ENCODE measurements at regions not wholly inside any gene's neighbourhood (a gene's known extent, or its start where the extent isn't known, plus 50 kb on each side); places are given as distances from the start of the nearest gene placed in this dataset.

GRCh38 chr3:139134678-139135372, 90.1 kb upstream of the PRR23C start:
- no peaks in the 10 kb centered on the region for H3F3A ChIP-seq (ENCODE audit: insufficient read depth, low read length)
- H3K27me3 ChIP-seq (ENCODE audit: insufficient read depth, low read length), result no peaks in the 10 kb centered on the region
- H3K4me3 ChIP-seq (ENCODE audit: low read depth, low read length, poor library complexity, severe bottlenecking), result no peak overlapping the region
- H3K4me1 ChIP-seq (ENCODE audit: insufficient read depth, low read length, severe bottlenecking), result no peaks in the 10 kb centered on the region
- no peaks in the 10 kb centered on the region for H3K9me3 ChIP-seq (ENCODE audit: low read length)
- H3K27ac ChIP-seq (ENCODE audit: low read depth, low read length, poor library complexity, severe bottlenecking), result no peak overlapping the region
- no peak overlapping the region for H2AFZ ChIP-seq (ENCODE audit: low read length)
- H4K20me1 ChIP-seq (ENCODE audit: insufficient read depth, low read length), result no peaks in the 10 kb centered on the region
- no peak overlapping the region for H3K4me2 ChIP-seq (ENCODE audit: low read length)
- H3K79me2 ChIP-seq (ENCODE audit: insufficient read depth, low read length), result no peaks in the 10 kb centered on the region
- no peak overlapping the region for H3K9ac ChIP-seq (ENCODE audit: low read length)
- no peaks in the 10 kb centered on the region for H3K36me3 ChIP-seq (ENCODE audit: insufficient read depth, low read length)
- H3K9me2 ChIP-seq (ENCODE audit: low read depth, low read length), result no peaks in the 10 kb centered on the region
- TF ChIP-seq, protein P1, sequence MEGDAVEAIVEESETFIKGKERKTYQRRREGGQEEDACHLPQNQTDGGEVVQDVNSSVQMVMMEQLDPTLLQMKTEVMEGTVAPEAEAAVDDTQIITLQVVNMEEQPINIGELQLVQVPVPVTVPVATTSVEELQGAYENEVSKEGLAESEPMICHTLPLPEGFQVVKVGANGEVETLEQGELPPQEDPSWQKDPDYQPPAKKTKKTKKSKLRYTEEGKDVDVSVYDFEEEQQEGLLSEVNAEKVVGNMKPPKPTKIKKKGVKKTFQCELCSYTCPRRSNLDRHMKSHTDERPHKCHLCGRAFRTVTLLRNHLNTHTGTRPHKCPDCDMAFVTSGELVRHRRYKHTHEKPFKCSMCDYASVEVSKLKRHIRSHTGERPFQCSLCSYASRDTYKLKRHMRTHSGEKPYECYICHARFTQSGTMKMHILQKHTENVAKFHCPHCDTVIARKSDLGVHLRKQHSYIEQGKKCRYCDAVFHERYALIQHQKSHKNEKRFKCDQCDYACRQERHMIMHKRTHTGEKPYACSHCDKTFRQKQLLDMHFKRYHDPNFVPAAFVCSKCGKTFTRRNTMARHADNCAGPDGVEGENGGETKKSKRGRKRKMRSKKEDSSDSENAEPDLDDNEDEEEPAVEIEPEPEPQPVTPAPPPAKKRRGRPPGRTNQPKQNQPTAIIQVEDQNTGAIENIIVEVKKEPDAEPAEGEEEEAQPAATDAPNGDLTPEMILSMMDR (IDR thresholded peaks at IDR 0.05; ENCODE audit: low read length), result no peak
- no peak for TF ChIP-seq EZH2 (IDR thresholded peaks at IDR 0.05; ENCODE audit: borderline replicate concordance, low read length)

- Histone ChIP-seq H3K9ac (ENCODE audit: low read length) (no peak overlapping the region), H3F3A (ENCODE audit: insufficient read depth, low read length) (no peaks in the 10 kb centered on the region), H3K4me1 (ENCODE audit: insufficient read depth, low read length, severe bottlenecking) (no peaks in the 10 kb centered on the region), H3K9me3 (ENCODE audit: low read length) (no peaks in the 10 kb centered on the region), H2AFZ (ENCODE audit: low read length) (no peak overlapping the region), H4K20me1 (ENCODE audit: insufficient read depth, low read length) (no peaks in the 10 kb centered on the region), H3K4me2 (ENCODE audit: low read length) (no peak overlapping the region), H3K4me3 (ENCODE audit: low read depth, low read length, poor library complexity, severe bottlenecking) (no peak overlapping the region), H3K27ac (ENCODE audit: low read depth, low read length, poor library complexity, severe bottlenecking) (no peak overlapping the region), H3K36me3 (ENCODE audit: insufficient read depth, low read length) (no peaks in the 10 kb centered on the region), H3K9me2 (ENCODE audit: low read depth, low read length) (no peaks in the 10 kb centered on the region), H3K79me2 (ENCODE audit: insufficient read depth, low read length) (no peaks in the 10 kb centered on the region), H3K27me3 (ENCODE audit: insufficient read depth, low read length) (no peaks in the 10 kb centered on the region)
- TF ChIP-seq, protein P1 (IDR thresholded peaks at IDR 0.05; ENCODE audit: low read length), result no peak
- TF ChIP-seq EZH2 (IDR thresholded peaks at IDR 0.05; ENCODE audit: borderline replicate concordance, low read length), result no peak
Observed at GRCh38 chr3:139135657-139136056, 91.0 kb upstream of the PRR23C start.

- H2AFZ ChIP-seq (ENCODE audit: low read length), result no peak overlapping the region
- H3K4me3 ChIP-seq (ENCODE audit: low read depth, low read length, poor library complexity, severe bottlenecking), result no peak overlapping the region
- no peaks in the 10 kb centered on the region for H3K9me3 ChIP-seq (ENCODE audit: low read length)
- H3F3A ChIP-seq (ENCODE audit: insufficient read depth, low read length), result no peaks in the 10 kb centered on the region
- H3K27me3 ChIP-seq (ENCODE audit: insufficient read depth, low read length), result no peaks in the 10 kb centered on the region
- H3K9ac ChIP-seq (ENCODE audit: low read length), result no peak overlapping the region
- no peaks in the 10 kb centered on the region for H3K79me2 ChIP-seq (ENCODE audit: insufficient read depth, low read length)
- no peak overlapping the region for H3K27ac ChIP-seq (ENCODE audit: low read depth, low read length, poor library complexity, severe bottlenecking)
- H3K4me1 ChIP-seq (ENCODE audit: insufficient read depth, low read length, severe bottlenecking), result no peaks in the 10 kb centered on the region
- H3K36me3 ChIP-seq (ENCODE audit: insufficient read depth, low read length), result no peaks in the 10 kb centered on the region
- no peaks in the 10 kb centered on the region for H3K9me2 ChIP-seq (ENCODE audit: low read depth, low read length)
- TF ChIP-seq EZH2 (IDR thresholded peaks at IDR 0.05; ENCODE audit: borderline replicate concordance, low read length), result no peak
- TF ChIP-seq, protein P1 (IDR thresholded peaks at IDR 0.05; ENCODE audit: low read length), result no peak
- no peaks in the 10 kb centered on the region for H4K20me1 ChIP-seq (ENCODE audit: insufficient read depth, low read length)
- no peak overlapping the region for H3K4me2 ChIP-seq (ENCODE audit: low read length)
Observed at GRCh38 chr3:139136469-139137202, 91.9 kb upstream of the PRR23C start.
